Right lung (tissue), 2 donors: ENCODE measurements at regions not wholly inside any gene's neighbourhood (a gene's known extent, or its start where the extent isn't known, plus 50 kb on each side); places are given as distances from the start of the nearest gene placed in this dataset.
A peak's percentile ranks its signal among the peaks of the same experiment; 100 is the strongest.
"Not testable (repeated sequence)": the region's sequence is repeated elsewhere in the genome, so short reads cannot be mapped to it uniquely, and the experiment has no call there.

Experiments used
- DNase-seq, 2 donors: peaks; one replicate each; pipeline ENCODE4 v3.0.0-alpha.2; 2013

DNA sequence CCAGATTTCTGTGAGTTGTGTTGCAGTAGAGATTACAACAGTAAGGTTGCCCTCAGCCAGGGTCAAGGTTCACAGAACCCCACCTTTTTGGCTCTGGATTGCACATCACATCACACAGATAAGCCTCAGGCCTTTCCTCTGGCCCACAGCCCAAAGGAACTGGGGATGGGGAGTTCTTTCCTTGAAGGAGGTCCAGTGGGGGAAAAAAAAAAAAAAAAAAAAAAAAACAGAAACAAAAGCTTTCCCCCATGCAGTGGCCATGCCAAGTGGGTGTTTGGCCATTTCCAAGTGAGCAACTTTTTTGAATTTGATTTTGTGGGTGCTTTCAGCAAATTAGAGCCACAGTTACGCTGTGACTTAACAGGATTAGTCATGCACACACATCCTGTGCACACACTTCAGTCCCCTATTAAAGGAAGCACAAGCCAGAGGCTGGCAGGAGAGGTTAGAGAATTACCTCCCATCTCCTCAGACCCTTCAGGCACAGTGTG is 79.3 kb upstream of the NANOS1 start:
- no peak for DNase-seq

DNA sequence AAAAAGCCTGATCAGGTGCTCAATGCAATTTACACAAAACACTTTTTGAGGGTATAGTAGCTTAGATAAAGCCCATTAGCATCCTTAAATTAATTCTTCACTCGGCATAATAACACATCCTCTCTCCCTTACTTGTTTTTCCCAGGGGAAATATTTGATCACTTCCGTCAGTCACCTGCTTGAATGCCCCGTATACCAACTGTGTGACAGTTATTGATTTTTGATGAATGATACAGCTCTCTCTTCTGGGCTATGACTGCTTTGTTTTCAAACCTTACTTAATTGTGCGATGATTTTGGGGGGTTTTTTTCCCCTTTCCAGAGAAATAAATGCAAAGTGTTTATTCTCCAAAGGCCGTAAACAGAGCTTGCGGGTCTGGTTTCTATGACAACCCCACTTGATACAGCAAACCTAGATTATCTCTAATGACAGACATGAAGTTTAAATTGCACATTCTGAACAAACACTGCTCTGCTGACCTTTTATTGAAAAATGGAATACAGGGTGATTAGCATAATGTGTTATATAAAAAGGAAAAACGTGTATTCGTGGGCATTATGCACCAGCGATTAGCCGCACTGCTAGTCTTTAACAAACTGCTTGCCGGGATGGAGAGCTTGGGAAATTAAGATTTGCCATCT is 78.4 kb upstream of the NANOS1 start:
- DNase-seq = no peak

DNA sequence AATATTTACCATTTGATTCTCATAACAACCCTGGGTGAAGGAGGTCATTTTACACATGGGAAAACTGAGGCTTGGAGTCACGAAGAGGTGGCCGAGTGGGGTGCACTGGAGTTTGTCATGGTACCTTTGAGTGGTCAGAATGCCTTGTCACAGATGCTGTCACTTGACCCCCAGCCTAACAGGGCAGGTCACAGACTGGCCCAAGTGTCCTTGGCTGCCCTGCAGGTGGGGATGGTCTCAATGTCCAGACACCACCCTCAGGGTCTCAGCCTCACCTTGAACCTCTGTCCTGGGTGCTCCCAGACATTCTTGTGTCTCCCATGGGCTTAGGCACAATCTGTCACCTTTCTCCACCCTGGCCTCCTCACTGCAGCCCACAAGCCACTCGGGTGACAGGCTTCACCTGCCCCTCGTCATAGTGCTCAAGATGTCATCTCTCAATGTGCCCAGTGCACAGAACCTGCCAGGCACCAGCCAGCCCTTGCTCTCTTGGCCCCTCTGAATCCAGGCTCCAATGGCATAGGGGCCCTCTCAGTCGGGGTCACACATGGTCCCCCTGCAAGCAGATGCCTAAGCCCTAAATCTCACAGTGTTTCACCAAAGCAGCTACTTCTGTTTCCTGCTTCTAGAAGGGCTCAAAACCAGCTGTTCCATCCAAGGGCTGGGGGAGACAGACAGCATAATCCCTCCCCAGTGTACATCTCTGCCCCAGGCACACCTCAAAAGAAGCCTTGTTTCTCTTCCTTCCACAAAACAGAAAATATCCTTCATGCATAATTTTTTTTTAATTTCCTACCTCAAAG is 76.8 kb upstream of the NANOS1 start:
- DNase-seq = no peak

GRCh38 chr10:118953598-118954393 is 75.7 kb upstream of the NANOS1 start:
- no peak for DNase-seq

GRCh38 chr10:118955531-118955930 is 74.0 kb upstream of the NANOS1 start:
- no peak for DNase-seq

DNA sequence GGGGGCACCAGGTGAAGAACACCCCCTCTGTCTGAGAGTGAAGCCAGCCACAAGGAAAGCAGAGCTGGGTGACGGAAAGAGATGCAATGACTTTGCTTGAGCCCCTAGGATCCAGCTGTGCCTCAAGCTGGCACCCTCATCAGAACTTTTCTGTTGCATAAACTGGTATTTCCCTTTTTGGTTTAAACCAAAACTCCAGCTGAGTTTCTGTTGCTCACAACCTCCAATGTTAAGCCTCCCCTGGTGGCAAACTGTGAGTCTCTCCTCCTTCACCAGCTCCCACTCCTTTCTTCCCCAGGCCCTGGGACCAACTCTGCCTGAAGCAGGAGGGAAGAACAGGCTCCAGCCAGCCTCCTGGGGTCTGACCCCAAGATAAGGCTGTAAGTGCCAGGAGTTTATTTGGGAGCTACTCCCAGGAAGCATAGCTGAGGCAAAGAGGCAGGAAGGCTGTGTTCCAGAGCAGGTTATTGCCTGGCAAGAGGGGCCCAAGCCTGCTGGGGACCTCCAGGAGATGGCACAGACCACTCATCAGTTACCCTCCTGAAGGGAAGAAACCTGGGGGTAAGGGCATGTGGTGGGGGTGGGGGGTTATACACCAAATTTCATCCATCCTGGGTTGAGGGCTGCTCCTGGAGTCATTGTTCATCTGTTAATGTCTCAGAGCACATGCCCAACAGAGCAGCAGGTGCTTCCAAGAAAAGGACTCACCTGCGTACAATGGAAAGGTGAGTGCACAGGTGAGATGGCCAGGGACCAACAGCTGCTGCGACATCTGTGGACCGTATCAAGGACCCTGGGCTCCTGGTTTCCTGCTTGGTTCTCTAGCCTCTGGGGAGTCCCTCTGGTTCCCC is 73.3 kb upstream of the NANOS1 start:
- DNase-seq = no peak

GRCh38 chr10:118956802-118957442 is 72.6 kb upstream of the NANOS1 start:
- no peak for DNase-seq

DNA sequence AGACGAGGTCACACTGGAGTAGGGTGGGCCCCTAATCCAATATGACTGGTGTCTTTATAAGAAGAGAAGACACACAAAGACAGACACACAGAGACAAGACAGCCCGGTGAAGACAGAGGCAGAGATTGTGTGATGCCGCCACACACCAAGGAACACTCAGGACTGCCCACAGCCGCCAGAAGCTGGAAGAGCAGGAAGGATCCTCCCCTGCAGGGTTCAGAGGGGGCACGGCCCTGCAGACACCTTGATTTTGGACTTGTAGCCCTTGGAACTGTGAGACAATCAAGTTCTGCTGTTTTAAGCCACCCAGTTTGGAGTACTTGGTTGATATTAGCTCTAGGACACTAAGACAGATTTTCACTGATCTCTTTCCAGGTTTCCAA is 72.1 kb upstream of the NANOS1 start:
- DNase-seq = no peak

GRCh38 chr10:118957966-118958365 is 71.5 kb upstream of the NANOS1 start:
- no peak for DNase-seq

- no peak for DNase-seq
Measured at GRCh38 chr10:118958559-118958958, 71.0 kb upstream of the NANOS1 start.

DNA sequence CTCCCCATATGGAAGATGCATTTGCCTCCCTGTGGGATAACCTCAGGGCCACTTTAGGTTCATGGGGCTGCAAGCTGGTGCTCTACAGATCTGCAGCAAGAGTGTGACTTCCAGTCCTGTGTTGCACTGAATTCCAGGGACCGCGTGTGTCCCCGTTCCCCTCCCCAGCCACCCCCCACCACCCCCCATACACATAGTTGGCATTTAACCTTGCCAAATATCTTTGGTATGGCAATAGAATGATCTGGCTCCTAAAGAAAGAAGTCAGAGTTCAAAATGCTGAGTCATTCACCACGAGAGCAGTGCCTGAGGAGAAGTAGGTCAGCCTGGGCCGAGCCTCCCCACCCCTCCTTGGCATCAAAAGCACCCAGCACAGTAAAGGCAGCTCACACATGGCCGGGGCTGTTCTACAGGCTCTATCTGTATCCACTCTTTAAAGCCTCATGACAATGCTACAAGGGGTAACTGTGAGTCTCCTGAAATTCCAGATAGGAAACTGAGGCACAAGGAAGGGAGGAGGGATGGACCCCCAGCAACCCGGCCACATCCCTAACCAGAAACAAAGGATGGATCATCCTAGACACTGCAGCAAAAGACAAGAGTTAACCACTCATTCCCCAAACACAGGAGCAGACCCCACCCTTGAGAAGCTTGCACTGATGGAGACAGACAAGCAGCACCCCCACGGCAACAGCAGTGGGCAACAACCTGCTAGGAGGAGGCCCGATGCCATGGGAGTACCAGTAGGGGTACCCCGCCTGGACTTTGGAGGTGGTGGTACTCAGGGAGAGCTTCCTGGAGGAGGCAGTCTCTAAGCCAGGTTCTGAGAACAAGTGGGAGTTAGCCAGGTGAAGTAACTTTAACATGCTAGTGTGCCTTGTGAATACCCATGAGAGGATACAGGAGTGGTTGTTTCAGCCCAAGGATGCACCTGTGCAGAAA is 70.3 kb upstream of the NANOS1 start:
- DNase-seq = peak; percentile 8 to 11

DNA sequence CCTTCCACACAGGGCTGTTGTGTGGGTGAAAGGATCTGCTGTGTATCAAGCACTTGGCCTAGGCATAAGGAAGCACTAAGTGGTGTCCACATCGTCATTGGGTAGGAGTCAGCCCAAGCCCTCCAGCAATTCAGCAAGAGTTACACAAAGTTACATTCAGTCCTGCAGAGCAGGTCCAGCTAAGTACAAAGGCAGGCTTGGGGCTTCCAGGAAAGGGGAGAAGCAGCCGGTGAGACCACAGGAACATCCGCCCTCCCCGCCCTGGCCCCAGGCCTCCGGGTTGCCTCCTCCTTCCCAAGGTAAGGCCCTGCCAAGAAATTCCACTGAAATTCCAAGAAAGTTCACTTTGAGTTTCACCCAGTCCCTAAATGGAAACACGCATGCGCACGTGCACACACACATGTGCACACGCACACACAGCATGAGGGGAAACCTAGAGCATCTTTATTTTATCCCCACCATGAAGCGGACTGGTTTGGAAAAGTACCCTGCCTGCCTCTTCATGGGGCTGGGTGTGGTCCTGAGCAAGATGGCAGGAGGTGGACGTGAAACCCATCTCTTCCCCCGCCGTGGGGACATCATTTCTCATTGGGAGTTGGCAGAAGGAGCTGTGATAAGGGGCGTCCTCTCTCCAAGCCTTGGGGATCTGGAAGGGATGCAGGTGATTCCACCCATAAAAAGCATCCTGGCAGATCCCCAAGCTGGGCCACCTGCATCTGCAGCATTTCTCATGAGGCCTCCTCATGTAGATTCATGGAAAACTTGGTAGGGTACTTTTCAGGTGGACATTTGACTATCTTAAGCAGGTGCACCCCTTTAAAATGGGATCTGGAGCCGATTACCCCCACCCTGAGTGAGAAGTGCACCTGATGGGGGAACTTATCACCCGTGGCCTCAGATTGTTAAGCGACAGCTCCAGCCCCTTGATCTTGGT is 69.1 kb upstream of the NANOS1 start:
- DNase-seq = no peak

DNA sequence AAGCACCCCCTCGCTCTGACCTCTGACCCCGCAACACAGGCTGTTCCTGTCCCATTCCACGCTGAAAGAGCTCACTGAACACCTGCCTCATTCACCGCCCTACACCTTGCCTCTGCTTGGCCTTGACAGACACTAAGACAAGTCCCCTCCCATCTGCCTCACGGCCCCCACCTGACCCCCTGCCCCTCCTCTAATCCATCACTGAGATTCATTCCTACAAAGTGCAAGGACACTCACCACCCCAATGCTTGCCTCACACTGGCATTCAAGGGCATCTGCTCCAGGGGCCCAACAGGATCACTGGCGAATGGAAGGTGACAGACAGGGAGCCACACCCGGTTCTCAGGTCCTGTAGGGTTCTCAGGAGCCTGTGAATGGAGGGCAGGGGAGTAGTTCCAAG is 68.1 kb upstream of the NANOS1 start:
- no peak for DNase-seq

DNA sequence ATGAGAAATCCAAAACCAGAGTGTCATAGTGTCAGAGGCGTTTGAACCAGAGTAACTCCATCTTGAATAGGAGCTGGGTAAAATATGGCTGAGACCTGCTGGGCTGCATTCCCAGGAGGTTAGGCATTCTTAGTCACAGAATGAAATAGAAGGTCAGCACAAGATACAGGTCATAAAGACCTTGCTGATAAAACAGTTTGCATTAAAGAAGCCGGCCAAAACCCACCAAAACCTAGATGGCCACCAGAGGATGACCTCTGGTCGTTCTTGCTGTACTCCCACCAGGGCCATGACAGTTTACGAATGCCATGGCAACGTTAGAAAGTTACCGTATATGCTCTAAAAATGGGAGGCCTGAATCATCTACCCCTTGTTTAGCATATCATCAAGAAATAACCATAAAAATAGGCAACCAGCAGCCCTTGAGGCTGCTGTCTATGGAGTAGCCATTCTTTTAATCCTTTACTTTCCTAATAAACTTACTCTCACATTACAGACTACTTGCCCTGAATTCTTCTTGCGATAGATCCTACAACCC is 67.1 kb upstream of the NANOS1 start:
- DNase-seq = not testable (repeated sequence)

DNA sequence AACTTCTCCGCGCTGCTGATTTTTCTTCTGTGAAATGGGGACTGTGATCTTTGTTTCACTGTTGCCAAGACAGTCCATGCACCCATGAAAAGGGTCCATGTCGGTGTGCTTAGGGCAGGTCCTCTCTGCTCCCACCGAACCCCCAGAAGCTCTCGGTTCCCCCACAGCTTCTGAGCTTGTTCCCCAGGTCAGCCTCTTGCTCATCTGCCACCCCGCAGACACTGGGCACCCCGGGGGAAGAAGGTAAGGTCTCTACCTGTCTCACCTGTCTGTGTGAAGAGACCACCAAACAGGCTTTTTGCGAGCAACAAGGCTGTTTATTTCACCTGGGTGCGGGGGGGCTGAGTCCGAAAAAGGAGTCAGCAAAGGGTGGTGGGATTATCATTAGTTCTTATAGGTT is 66.2 kb upstream of the NANOS1 start:
- DNase-seq = no peak

DNA sequence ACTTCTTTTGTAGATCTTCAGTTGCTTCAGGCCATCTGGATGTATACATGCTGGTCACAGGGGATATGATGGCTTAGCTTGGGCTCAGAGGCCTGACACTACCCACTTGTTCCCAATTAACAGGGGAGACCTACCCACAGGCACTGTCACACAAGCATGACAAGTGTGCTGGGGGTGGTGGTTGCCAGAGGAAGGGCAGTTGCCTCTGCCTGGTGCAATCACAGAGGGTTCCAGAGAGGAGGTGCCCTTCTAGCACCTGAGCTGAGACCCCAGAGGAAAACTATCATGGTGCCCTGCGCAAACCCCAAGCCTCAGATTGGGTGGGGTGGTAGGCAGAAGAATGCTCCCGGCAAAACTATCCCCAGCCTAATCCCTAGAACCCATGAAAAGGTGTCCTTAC is 65.6 kb upstream of the NANOS1 start:
- no peak for DNase-seq

DNA sequence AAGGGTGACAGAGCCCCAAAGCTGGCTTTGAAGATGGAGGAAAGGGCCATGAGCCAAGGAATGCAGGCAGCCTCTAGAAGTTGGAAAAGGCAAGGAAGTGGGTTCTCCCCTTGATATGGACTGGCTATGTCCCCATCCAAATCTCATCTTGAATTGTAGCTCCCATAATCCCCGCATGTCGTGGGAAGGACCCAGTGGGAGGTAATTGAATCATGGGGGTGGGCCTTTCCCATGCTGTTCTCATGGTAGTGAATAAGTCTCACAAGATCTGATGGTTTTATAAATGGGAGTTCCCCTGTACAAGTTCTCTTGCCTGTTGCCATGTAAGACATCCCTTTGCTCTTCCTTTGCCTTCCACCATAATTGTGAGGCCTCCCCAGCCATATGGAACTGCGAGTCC is 65.0 kb upstream of the NANOS1 start:
- DNase-seq = not testable (repeated sequence)

- DNase-seq = no peak
Measured at GRCh38 chr10:118965096-118965495, 64.4 kb upstream of the NANOS1 start.

- no peak for DNase-seq
Measured at GRCh38 chr10:118965645-118966044, 63.9 kb upstream of the NANOS1 start.
